A673 (cell line): ENCODE measurements at regions not wholly inside any gene's neighbourhood (a gene's known extent, or its start where the extent isn't known, plus 50 kb on each side); places are given as distances from the start of the nearest gene placed in this dataset.

Source experiments
- BruUV-seq: library from RNA; stranded (reverse); fragments of 400-500 nt; replicated peaks from 2 replicates; lab custom pipeline; 2021; lab: Mats Ljungman, UMichigan
- CTCF ChIA-PET: fragments of 300-600 bp; sonication (Branson Sonifier 250); formaldehyde crosslinking; loops from one replicate; lab custom pipeline; 2022; ENCODE audit warnings: antibody characterized with exemption; lab: Charles Lee
- POLR2A ChIA-PET: fragments of 300-600 bp; sonication (Branson Sonifier 250); formaldehyde crosslinking; loops from one replicate; lab custom pipeline; 2022; ENCODE audit warnings: antibody characterized with exemption; ENCODE audit not compliant: low non-redundant PET; lab: Charles Lee
- DNase-seq: peaks from one replicate; pipeline ENCODE4 v3.0.0-alpha.2; 2015; ENCODE audit warnings: low spot score
- H3K27ac ChIP-seq: fragments of 200-600 bp; sonication (generic); 2 replicates; pipeline ENCODE4 v1.5.1; 2016; ENCODE audit warnings: mixed run types, low read depth, mild to moderate bottlenecking, mixed read lengths, antibody characterized with exemption, low read length; ENCODE audit not compliant: poor library complexity, severe bottlenecking
- H3K27me3 ChIP-seq: fragments of 200-600 bp; sonication (generic); replicated peaks from 2 replicates; pipeline ENCODE4 v1.6.1; 2017; ENCODE audit warnings: mixed run types, low read depth, mild to moderate bottlenecking, mixed read lengths, antibody characterized with exemption, low read length; ENCODE audit not compliant: insufficient read depth, poor library complexity
- H3K36me3 ChIP-seq: fragments of 200-600 bp; sonication (generic); 2 replicates; pipeline ENCODE4 v1.6.1; 2016; ENCODE audit warnings: mixed run types, mild to moderate bottlenecking, mixed read lengths, antibody characterized with exemption, low read length; ENCODE audit not compliant: insufficient read depth, poor library complexity, severe bottlenecking
- H3K4me1 ChIP-seq: fragments of 200-600 bp; sonication (generic); 2 replicates; pipeline ENCODE4 v1.6.1; 2017; ENCODE audit warnings: mixed run types, mild to moderate bottlenecking, mixed read lengths, antibody characterized with exemption, low read length; ENCODE audit not compliant: insufficient read depth, poor library complexity, severe bottlenecking
- H3K4me3 ChIP-seq: fragments of 200-600 bp; sonication (generic); 2 replicates; pipeline ENCODE4 v1.5.1; 2016; ENCODE audit warnings: low read depth, mixed run types, mild to moderate bottlenecking, mixed read lengths, low read length; ENCODE audit not compliant: poor library complexity, severe bottlenecking
- H3K9me3 ChIP-seq: fragments of 200-600 bp; sonication (generic); 2 replicates; pipeline ENCODE4 v1.6.1; 2016; ENCODE audit warnings: mixed run types, low read depth, mild to moderate bottlenecking, mixed read lengths, antibody characterized with exemption, low read length; ENCODE audit not compliant: poor library complexity, severe bottlenecking
- CTCF ChIP-seq: fragments of 300-800, 200-600 bp; sonication (generic); conservative IDR thresholded peaks from 2 replicates; pipeline ENCODE4 v1.5.1; 2017; ENCODE audit warnings: low read depth, mild to moderate bottlenecking, antibody characterized with exemption, low read length, moderate library complexity, mixed read lengths
- EZH2 ChIP-seq: fragments of 200-600 bp; sonication (generic); IDR thresholded peaks from 2 replicates; pipeline ENCODE4 v1.6.1; 2017; ENCODE audit warnings: borderline replicate concordance, low read depth, mild to moderate bottlenecking, mixed read lengths, antibody characterized with exemption, low read length; ENCODE audit not compliant: poor library complexity, severe bottlenecking
- intact Hi-C: fragments of 100-400 bp; cut with micrococcal nuclease; formaldehyde crosslinking; loops from one replicate; pipeline ENCODE4 v1.10.0; 2022; ENCODE audit not compliant: unreplicated experiment

- intact Hi-C loops, result no loop called here
- Histone ChIP-seq H3K4me3 (no peak overlapping the region), H3K4me1 (no peaks in the 10 kb centered on the region), H3K36me3 (no peaks in the 10 kb centered on the region), H3K27me3 (no peaks in the 10 kb centered on the region), H3K9me3 (no peaks in the 10 kb centered on the region), H3K27ac (no peak overlapping the region)
- TF ChIP-seq EZH2, result no peak
- TF ChIP-seq CTCF, result no peak
- no TSS peak for BruUV-seq
- DNase-seq, result no peak
- CTCF ChIA-PET, result no interaction called here
- POLR2A ChIA-PET, result no interaction called here
These were observed 292.8 kb upstream of the ZNF717 start for GRCh38 chr3:76078101-76078500.

GRCh38 chr3:76083992-76084391 is 298.6 kb upstream of the ZNF717 start:
- CTCF ChIA-PET, result no interaction called here

GRCh38 chr3:76096036-76096435 is 310.7 kb upstream of the ZNF717 start:
- no TSS peak for BruUV-seq

More at GRCh38 chr3:76083992-76084391, 298.6 kb upstream of the ZNF717 start:
- no peaks in the 10 kb centered on the region for H3K36me3 ChIP-seq
- H3K4me3 ChIP-seq, result no peak overlapping the region
- intact Hi-C loops, result no loop called here
- no peaks in the 10 kb centered on the region for H3K9me3 ChIP-seq
- TF ChIP-seq CTCF, result no peak
- TF ChIP-seq EZH2, result no peak
- POLR2A ChIA-PET, result no interaction called here
- no peaks in the 10 kb centered on the region for H3K27me3 ChIP-seq
- no peaks in the 10 kb centered on the region for H3K4me1 ChIP-seq
- no peak overlapping the region for H3K27ac ChIP-seq
- DNase-seq, result no peak
- BruUV-seq, result no TSS peak

More at GRCh38 chr3:76096036-76096435, 310.7 kb upstream of the ZNF717 start:
- Histone ChIP-seq H3K4me3 (no peak overlapping the region), H3K27ac (no peak overlapping the region), H3K27me3 (no peaks in the 10 kb centered on the region), H3K4me1 (no peaks in the 10 kb centered on the region), H3K9me3 (no peaks in the 10 kb centered on the region), H3K36me3 (no peaks in the 10 kb centered on the region)
- DNase-seq, result no peak
- ChIA-PET POLR2A (no interaction called here), CTCF (no interaction called here)
- intact Hi-C loops, result no loop called here
- no peak for TF ChIP-seq CTCF
- no peak for TF ChIP-seq EZH2
